WERI-Rb-1 (cell line): ENCODE measurements at regions not wholly inside any gene's neighbourhood (a gene's known extent, or its start where the extent isn't known, plus 50 kb on each side); places are given as distances from the start of the nearest gene placed in this dataset.

Experiments used
- DNase-seq: peaks from one replicate; pipeline ENCODE4 v3.0.0-alpha.2; 2020
- H3K27ac ChIP-seq: fragments of 250-450 bp; sonication (Bioruptor Pico); 2 replicates; pipeline ENCODE4 v1.5.1; 2020; ENCODE audit warnings: mild to moderate bottlenecking, moderate library complexity
- H3K27me3 ChIP-seq: fragments of 250-450 bp; sonication (Bioruptor Pico); 2 replicates; pipeline ENCODE4 v1.5.1; 2021; ENCODE audit warnings: mild to moderate bottlenecking, low read depth, moderate library complexity; ENCODE audit not compliant: insufficient read depth, severe bottlenecking
- H3K36me3 ChIP-seq: fragments of 250-450 bp; sonication (Bioruptor Pico); 2 replicates; pipeline ENCODE4 v1.5.1; 2020; ENCODE audit warnings: mild to moderate bottlenecking, moderate library complexity
- H3K4me3 ChIP-seq: 2 replicates; pipeline ENCODE4 v1.5.1; 2011; ENCODE audit warnings: low read depth, mild to moderate bottlenecking, control low read depth, low read length
- H3K9me3 ChIP-seq: fragments of 250-450 bp; sonication (Bioruptor Pico); 2 replicates; pipeline ENCODE4 v1.5.1; 2021; ENCODE audit warnings: mild to moderate bottlenecking, moderate library complexity; ENCODE audit not compliant: severe bottlenecking
- TF ChIP-seq, protein P1 (sequence below): IDR thresholded peaks from 2 replicates; pipeline ENCODE4 v1.5.1; 2011; ENCODE audit warnings: low read depth, mild to moderate bottlenecking, control low read depth, inconsistent platforms, low read length

DNA sequence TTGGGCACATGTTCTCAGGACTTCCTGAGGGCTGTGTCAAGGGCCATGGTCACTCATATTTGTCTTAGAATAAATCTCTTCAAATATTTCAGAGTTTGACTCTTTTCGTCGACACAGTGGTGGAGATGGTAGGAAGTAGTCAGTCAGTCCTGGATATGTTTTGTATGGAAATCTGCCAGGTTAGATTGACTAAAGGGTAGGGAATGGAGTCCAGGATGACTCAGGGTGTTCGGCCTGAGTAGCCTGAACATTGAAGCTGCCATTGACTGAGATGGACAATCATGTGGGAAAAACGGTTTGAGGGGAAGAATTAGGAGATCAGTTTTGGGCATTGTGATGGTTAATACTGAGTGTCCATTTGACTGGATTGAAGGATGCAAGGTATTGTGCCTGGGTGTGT is 177.1 kb upstream of the CENPE start:
- no peaks in the 10 kb centered on the region for H3K36me3 ChIP-seq
- no peak overlapping the region for H3K4me3 ChIP-seq
- DNase-seq: no peak
- no peak overlapping the region for H3K27ac ChIP-seq
- no peaks in the 10 kb centered on the region for H3K9me3 ChIP-seq
- TF ChIP-seq, protein P1, sequence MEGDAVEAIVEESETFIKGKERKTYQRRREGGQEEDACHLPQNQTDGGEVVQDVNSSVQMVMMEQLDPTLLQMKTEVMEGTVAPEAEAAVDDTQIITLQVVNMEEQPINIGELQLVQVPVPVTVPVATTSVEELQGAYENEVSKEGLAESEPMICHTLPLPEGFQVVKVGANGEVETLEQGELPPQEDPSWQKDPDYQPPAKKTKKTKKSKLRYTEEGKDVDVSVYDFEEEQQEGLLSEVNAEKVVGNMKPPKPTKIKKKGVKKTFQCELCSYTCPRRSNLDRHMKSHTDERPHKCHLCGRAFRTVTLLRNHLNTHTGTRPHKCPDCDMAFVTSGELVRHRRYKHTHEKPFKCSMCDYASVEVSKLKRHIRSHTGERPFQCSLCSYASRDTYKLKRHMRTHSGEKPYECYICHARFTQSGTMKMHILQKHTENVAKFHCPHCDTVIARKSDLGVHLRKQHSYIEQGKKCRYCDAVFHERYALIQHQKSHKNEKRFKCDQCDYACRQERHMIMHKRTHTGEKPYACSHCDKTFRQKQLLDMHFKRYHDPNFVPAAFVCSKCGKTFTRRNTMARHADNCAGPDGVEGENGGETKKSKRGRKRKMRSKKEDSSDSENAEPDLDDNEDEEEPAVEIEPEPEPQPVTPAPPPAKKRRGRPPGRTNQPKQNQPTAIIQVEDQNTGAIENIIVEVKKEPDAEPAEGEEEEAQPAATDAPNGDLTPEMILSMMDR: no peak
- no peaks in the 10 kb centered on the region for H3K27me3 ChIP-seq

DNA sequence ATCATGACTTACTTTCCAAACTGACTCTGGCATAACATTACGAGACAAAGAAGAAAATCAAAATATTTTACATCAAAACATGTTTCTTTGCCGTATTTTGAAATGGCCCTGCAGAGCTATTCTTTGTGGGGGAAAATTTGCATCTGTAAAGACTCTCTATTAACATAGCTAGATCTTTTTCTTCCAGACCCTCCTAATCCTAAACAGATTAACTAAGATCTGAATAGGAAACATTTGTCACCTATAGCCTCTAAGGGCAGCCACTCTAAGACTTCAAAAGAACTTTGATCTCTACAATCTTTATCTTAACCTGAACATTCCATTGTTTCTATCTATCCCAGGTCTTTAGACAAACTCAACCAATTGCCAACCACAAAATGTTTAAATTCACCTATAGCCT is 176.6 kb upstream of the CENPE start:
- TF ChIP-seq, protein P1: no peak
- Histone ChIP-seq H3K4me3 (no peak overlapping the region), H3K27ac (no peak overlapping the region), H3K27me3 (no peaks in the 10 kb centered on the region), H3K9me3 (no peaks in the 10 kb centered on the region), H3K36me3 (no peaks in the 10 kb centered on the region)
- DNase-seq: no peak

DNA sequence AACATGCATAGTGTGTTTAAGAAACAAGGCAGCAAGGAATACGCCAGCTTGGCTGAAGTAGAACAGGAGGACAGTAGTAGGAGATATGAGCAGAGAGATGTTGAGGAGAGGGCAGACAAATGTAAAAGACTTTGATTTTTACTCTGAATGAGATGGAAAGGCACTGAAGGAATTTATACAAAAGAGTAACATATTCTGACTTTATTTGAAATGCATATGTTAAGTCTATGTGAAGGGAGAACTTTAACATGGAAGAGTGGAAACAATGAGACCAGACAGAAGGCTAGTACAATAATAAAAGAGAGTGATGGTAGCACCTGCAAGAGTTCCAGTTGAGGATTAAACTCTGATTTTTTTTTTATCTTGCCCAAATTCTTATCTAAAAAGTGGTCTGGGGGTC is 176.2 kb upstream of the CENPE start:
- no peaks in the 10 kb centered on the region for H3K27me3 ChIP-seq
- TF ChIP-seq, protein P1: no peak
- H3K36me3 ChIP-seq: no peaks in the 10 kb centered on the region
- DNase-seq: no peak
- H3K9me3 ChIP-seq: no peaks in the 10 kb centered on the region
- no peak overlapping the region for H3K4me3 ChIP-seq
- H3K27ac ChIP-seq: no peak overlapping the region

DNA sequence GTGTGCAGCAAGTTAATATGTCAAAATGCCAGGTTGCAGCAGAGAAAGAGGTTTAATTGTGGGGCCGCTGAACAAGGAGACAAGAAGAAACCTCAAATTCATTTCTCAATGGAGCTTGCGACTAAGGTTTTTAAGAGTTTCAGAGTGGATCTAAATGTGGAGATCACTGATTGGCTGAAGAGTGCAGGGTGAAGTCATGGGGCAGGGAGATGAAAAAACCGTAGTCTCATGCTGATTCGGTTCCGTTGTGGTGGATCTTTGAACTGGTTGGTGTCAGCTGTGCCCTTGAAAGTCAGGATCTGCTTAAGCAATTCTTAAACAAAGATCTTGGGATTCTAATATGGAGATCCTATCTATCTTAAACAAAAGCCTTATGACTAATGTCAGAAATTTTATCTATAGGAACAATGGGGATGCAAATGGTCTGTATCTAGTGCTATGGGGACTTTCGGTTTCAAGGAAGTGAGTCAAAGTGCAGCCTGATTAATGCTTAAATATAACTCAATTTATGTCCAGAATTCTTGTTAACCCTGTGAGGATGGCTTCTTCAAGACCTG is 173.9 kb upstream of the CENPE start:
- TF ChIP-seq, protein P1: no peak
- Histone ChIP-seq H3K9me3 (no peaks in the 10 kb centered on the region), H3K36me3 (no peaks in the 10 kb centered on the region), H3K27ac (no peak overlapping the region), H3K27me3 (no peaks in the 10 kb centered on the region), H3K4me3 (no peak overlapping the region)
- no peak for DNase-seq

DNA sequence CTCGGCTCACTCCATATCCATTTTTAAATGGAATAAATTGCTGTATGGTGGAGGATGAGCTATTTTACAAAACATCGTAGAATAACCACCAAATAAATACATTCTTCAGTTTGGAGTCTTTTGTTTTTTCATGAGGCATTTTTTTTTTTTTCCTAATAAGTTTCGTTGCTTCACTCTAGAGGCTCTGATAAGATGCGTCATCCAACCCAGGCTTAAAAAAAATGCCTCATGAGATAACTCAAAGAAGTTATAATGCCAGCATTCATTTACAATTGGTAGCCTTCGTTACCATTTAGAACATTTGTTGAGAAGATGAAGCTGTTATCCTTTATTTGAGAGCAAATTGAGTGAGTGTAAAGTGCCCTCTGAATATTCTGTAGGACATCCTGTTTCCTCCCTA is 172.2 kb upstream of the CENPE start:
- no peak for DNase-seq
- Histone ChIP-seq H3K27me3 (no peaks in the 10 kb centered on the region), H3K4me3 (no peak overlapping the region), H3K36me3 (no peaks in the 10 kb centered on the region), H3K27ac (no peak overlapping the region), H3K9me3 (no peaks in the 10 kb centered on the region)
- TF ChIP-seq, protein P1: no peak

DNA sequence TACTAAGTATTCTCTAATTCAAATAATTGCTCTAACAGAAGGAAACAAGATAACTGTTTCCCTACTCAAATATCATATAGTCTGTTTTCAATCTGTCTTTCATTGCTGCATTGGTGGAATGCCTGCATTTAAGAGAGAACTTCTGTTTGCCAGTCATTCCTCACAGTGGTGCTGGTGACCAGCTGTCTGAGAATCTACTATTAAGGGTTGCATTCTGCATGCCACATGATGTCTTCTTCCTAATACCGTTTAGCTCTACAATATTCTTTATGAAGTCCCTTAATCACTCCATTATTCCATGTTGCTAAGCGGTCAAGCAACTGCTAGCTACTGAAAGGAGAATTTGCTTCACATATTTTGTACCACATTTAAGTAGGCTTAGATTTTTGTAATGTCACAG is 167.1 kb upstream of the CENPE start:
- Histone ChIP-seq H3K27ac (no peak overlapping the region), H3K27me3 (no peaks in the 10 kb centered on the region), H3K4me3 (no peak overlapping the region), H3K36me3 (no peaks in the 10 kb centered on the region), H3K9me3 (peaks cover 2% of the 10 kb centered on the region)
- TF ChIP-seq, protein P1: no peak
- no peak for DNase-seq
